SK-MEL-5 (cell line): ENCODE measurements at regions not wholly inside any gene's neighbourhood (a gene's known extent, or its start where the extent isn't known, plus 50 kb on each side); places are given as distances from the start of the nearest gene placed in this dataset.
"Not testable (repeated sequence)": the region's sequence is repeated elsewhere in the genome, so short reads cannot be mapped to it uniquely, and the experiment has no call there.

Experiments used
- DNase-seq: peaks from one replicate; pipeline ENCODE4 v3.0.0-alpha.2; 2016; ENCODE audit warnings: low read depth, low spot score
- in situ Hi-C: cut with HindIII; loops from 2 replicates; pipeline ENCODE4 v1.10.0; 2016; ENCODE audit warnings: low sequenced_read_pairs, high pct_unique_total_duplicates, low pct_unique_long_range_greater_than_20kb

DNA sequence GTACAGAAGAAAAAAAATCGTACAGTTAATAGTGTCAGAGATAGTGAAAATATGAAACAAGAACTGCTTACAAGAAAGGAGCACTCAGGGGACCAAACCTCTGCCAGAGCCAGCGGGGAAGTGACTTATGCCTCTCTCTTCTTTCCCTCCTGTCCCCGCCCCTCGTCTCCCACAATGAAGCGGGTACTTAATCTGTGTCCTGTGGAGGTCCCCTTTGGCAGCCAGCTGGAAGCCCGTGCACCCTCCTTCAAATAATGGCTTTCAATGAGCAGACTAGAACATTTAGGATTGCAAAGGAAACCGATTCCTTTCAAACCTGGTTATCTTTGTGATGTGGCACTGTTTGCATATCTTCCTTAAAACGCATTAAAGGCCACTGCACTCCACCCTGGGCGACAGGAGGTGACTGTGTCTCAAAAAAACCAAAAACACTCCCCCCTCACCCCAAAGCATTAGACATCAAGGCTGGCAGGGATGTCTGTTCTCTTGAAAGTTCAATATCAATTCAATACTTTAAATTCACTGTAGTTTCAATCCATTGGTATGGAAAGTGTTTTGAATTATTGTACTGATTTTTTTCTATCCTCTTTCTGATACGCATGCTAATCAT is 51.7 kb downstream of the PPIAL4C start:
- in situ Hi-C loops, result not testable (repeated sequence)

DNA sequence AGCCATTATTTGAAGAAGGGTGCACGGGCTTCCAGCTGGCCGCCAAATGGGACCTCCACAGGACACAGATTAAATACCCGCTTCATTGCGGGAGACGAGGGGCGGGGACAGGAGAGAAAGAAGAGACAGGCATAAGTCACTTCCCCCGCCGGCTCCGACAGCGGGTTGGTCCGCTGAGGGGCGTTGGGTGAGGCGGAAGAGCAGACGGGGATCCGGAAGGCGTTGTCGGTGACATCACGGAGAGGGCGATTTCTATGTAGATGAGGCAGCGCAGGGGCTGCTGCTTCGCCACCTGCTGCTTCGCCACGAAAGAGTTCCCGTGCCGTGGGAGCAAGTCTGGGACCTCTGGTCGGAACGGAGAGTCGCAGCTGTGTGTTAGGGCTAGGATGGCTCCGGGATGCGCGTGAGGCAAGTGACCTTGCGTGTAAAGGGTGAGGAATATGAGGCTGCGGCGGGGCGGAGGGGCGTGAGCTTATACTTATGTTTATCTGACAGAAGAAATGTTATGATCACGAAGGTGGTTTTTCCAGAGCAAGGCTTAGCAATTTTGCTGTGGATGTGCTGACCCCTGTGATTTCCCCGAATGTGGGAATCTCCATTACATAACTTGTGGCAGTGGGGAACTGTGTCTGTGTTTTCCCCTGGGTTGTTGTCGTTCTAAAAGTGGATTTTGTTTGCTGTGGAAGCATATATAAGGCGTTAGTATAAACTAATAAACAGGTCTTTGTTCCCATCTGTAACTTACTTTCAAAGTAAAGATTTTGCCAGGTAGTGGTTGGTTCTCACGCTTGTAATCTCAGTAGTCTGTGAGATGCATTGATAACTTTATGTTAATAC is 52.9 kb downstream of the PPIAL4C start:
- in situ Hi-C loops, result not testable (repeated sequence)
- DNase-seq, result peak; percentile 97

More for the DNA sequence above, 51.7 kb downstream of the PPIAL4C start:
- DNase-seq, result not testable (repeated sequence)

DNA sequence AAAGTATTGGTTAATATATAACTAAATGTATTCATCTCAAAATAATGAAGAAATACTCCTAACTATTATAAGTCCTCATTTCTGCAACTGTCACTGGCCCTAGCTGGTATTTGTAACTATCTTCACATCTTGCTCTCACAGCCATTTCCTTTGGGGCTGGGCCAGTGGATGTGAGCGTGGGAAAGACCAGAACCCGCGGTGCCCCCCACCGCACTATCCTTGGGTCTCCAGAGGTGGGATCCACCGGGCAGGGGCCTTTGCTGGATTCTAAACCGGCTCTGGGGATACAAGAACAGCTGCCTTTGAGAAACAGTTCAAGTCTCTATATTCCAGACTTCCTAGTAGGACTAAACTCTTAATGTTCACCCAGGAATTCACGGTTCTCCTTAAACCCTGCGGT is 54.8 kb downstream of the PPIAL4C start:
- in situ Hi-C loops, DNase-seq: not testable (repeated sequence)

DNA sequence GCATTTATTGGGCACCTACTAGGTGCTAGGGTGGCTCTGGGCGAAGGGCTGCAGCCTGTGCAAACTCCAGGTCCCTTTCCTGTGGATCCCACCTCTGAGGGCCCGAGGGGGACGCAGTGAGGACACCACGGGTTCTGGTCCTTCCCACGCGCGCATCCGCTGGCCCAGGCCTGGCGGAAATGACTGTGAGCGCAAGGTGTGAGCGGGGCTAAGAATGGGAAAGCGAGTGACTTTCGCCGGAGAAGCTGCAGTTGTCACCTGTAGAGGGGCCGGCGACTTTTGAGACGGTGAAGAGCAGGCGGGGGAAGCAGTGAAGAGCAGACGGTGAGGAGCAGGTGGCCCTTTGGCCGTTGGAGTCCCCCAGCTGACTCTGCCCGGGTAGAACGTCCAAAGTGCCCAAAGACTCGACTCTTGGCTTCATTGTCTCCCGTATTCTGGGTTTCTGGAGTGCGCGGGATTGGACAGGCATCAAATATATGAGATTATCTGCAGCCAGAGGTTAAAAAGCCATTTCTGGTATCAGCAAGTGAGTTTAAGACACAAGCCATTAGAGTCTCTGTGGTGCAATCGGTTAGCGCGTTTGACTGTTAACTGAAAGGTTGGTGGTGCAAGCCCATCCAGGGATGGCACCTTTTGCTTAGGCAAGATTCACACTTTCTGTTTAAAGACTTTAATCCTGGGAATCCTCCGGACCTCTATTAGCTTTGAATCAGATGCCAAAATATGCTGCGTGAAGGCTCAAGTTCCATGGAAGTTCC is 55.4 kb downstream of the PPIAL4C start:
- in situ Hi-C loops, DNase-seq: not testable (repeated sequence)

DNA sequence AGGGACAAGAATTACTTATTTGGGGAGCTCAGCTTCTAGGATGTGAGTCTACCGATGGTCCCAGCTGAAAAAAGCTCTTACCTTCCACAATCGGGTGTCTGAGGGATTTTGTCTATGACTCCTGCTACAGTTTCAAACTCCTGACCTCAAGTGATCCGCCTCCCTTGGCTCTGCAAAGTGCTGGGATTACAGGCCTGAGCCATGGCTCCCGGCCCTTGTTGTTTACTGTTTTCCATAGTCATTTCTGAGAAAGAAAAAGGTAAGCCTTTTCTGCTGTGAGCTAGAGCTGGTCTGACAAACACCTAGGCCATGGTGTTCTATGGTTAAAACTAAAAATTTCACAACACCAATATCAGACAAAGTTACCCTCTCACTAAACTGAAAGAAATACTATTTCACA is 57.5 kb downstream of the PPIAL4C start:
- DNase-seq, in situ Hi-C loops: not testable (repeated sequence)

DNA sequence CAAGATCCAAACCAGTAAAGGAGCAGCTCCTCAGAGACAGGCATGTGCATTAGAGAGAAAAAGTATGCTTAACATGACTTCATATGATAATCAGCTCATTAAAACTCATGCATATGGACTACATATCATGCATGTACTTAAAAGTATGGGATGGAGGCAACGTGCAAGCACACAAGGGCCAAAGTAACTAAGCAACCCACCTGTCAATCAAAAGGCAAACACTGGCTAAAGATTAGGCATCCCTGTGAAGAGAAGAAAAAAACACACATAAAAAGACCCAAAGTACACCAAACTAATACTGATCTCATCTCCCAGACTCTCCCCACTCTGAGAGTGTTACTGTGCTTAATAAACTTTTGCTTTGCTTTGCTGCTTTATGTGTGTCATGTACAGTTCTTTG is 61.2 kb downstream of the PPIAL4C start:
- in situ Hi-C loops, result not testable (repeated sequence)
- DNase-seq, result peak; percentile 1

DNA sequence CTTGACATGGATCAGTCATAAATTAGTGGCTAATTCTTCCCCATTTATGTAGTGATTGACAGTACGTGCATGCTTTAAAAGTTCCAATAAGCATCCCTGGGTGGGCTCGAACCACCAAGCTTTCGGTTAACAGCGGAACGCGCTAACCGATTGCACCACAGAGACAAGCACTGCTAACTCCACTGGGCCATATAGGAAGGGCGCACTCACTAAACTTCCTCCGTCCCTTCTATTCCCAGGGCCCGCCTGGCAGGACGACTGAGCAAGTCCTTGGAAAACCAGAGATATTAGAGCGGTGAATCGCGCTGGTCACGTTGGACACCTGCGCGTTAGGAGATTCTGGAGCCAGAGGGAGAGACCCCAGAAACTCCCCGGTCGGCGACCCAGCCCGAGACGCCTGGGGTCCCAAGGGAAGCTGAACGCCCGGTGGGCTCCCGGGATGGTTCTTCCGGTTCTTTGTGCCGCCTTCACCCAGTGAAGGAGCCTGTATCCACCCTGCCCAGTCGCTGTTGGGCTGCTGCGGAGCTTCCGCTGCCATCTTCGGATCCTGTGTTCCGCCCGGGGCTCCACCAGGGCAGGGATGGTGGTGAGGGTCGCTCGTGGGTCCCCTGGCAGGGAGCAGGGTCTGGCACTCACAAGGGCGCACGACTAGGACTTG is 62.8 kb downstream of the PPIAL4C start:
- in situ Hi-C loops, DNase-seq: not testable (repeated sequence)

DNA sequence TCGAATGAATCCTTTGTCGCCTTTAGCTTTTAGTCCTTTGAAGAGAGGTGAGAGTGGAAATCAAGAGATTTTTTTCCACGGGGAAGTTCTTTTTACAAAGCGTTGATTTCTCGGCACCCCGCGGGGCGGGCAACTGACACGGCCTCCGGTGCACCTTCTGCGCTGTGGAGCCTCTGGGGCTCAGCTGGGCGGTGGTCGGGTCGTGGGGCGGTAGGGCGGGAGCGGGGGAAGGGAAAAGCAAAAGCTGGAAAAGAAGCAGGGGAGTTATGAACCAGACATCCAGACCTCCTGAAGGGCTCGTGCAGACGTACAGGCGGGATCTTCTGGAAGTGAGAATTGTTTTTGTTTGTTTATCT is 63.3 kb downstream of the PPIAL4C start:
- DNase-seq, in situ Hi-C loops: not testable (repeated sequence)

DNA sequence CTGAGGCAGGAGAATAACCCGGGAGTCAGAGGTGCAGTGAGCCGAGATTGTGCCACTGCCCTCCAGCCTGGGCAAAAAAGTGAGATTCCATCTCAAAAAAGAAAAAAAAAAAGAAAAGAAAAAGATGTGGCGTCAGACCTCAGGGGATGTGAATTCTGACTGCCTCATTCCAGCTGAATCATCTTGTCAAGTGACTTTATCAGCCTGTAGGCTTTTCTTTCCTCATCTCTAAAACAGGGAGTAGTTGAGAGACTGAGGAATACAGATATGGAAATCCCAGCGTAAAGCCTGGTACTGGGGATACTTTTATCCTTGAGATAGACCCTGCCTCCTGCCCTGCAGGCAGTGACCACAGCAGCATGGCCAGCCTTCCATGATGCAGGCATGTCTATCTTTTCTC is 74.1 kb downstream of the PPIAL4C start:
- in situ Hi-C loops, result not testable (repeated sequence)
- peak; percentile 70 for DNase-seq

DNA sequence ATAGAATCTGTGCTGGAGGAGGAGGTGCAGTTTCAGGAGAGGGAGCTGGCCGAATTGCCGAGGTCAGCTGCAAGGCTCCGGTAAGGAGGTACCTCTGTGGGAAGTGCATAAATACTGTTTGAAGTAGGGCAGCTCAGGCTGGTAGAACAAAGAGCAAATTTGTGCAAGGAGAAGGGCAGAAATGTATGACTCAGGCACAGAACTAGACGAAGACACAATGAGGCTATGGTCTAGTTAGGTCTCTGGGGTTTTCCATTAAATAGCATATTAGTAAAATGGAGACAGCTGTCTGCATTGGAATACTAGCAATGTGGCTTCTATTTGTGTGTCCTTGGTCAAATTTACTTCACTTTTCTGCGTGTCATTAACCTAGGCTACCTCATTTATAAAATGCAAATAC is 74.5 kb downstream of the PPIAL4C start:
- peak; percentile 91 for DNase-seq
- in situ Hi-C loops, result not testable (repeated sequence)

DNA sequence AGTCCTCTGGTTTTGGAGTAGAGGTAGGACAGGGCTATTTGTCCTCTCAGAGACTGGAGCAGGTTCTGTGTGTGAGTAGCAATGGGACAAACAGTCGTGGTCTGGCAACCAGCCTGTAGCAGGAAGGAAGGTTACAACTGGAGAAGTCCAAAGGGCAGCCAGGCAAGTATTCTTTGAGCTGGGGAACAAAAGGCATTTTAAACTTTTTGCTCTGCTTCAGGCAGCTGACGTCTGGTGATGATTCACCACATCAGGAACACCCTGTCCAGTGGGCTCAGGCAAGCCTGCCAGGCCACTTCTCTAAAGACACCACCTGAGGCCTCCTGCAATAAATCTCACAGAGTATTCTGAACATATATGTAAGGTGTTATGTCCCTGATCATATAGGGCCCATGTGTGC is 81.0 kb downstream of the PPIAL4C start:
- peak; percentile 46 for DNase-seq
- in situ Hi-C loops, result not testable (repeated sequence)

DNA sequence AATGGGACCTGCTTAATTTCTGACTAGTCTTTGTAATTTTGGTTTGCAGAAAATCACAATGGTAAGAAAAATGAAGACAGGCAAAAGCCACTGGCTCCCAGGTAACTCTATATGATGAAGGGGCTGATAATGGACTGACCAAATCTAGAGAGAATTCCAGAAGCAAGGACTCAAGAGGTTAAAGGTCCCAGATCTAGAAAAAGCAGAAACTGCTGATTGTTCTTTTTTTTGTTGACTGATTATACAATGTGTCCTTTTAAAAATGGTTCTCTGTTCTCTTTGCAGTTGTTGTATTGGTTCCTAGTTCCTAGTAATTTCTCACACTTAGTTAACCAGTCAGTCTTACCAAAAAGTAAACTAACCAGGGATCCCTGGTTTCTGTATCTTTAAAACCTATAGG is 81.4 kb downstream of the PPIAL4C start:
- DNase-seq, in situ Hi-C loops: not testable (repeated sequence)

DNA sequence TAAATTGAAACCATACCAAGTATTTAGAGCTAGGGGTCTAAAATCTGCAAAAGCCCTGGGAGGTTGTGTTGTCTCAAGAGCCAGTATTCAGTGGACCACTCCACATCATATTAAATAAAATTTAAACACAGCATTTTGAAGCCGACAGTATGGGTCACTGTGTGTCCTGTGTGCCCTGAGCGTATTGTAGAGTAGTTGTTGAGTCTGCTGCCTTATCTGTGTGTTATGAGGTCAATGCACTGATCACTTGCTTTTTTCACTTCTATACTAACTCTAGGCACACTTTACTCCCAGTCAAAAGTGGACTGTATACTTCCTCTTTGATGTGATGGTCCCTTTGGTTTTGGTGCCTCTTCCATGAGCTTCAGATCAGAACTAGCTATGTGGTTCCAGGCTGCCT is 81.9 kb downstream of the PPIAL4C start:
- DNase-seq, in situ Hi-C loops: not testable (repeated sequence)

DNA sequence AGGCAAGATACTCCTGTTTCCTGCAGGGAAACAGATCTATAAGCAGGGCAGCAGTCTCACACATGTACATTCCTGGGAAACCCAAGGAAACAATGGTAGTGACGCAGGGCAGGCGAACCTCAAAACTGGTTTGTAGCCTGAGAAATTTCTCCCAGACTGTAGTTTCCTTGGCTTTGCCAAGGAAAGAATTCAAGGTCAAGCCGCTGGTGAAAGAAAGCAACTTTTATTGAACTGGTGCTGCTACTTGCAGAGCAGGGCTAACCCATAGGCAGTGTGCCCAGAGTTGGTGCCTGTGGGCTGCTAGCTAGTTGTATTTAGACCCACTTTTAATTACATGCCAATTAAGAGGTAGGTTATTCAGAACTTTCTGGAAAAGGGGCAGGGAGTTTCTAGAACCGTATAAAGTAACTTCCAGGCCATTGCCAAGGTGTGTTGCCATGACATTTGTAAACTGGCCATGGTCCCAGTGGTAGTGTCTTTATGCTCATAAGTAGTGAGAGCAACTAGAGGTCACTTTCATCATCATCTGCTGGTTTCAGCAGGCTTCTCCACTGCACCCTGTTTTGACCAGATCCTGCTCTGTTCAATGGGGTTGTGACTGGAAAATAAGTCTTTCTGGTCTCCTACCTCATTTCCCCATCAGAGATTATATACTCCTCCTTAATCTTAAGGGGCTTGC is 89.7 kb downstream of the PPIAL4C start:
- in situ Hi-C loops, DNase-seq: not testable (repeated sequence)

DNA sequence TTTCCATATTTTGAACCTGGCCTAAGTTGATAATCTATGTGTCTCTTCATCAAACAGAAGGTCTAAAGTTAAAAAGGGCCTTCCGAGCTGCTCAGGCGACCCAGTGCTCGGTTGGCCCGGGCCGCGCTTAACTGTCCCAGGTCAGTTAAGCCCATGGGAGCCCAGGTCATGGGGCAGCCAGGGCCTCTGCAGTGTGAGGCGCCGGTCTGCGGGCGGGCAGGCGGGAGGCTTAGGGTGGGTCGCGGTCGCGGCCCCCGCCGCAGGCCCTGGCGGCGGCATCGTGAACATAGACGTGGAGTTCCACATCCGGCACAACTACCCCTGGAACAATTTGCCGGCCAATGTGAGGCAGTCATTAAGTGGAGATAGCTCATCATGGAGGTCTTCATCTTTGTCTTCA is 91.3 kb downstream of the PPIAL4C start:
- DNase-seq, in situ Hi-C loops: not testable (repeated sequence)

DNA sequence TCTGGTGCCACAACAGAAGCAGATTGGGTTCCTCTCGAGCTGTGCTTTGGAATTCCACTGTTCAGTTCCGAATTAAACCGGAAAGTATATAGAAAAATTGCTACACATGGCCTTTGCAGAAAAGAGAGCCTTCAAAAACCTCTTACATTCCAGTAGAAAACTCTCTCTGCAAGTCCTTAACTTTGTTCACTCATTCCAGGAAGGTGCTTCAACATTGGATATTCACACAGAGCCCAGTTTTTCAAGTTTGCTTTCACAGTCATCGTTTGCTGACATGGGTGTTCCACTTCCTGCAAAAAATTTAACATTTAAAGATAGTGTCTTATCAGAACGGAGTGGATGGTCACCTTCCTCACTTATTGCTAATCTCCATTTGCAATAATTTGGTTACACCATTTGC is 93.7 kb downstream of the PPIAL4C start:
- in situ Hi-C loops, DNase-seq: not testable (repeated sequence)

DNA sequence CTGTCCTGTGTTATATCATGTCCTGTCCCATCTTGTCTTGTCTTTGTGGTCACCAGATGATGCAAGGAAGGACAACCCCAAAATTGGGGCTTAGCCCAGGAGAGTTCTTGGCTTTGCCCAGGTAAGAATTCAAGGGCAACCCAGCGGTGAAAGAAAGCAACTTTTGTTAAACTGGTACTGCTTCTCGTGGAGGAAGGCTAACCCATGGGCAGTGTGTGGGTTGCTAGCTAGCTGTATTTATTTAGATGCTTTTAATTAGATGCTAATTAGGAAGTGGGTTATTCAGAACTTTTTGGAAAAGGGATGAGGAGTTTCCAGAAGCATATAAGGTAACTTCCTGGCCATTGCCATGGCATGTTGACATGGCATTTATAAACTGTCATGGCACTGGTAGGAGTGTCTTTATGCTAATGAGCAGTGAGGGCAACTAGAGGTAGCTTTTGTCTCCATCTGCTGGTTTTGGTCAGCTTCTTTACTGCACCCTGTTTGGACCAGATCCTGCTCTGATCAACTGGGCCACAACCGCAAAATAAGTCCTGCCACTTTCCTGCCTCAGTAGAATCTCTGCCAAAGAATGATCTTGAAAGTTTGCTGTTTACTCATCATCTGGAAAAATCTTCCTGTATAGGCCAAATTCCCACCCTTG is 95.8 kb upstream of the FCGR1A start:
- in situ Hi-C loops, DNase-seq: not testable (repeated sequence)
